ENCODE measurements at regions not wholly inside any gene's neighbourhood (a gene's known extent, or its start where the extent isn't known, plus 50 kb on each side); places are given as distances from the start of the nearest gene placed in this dataset.

- ATAC-seq (ENCODE audit: low read depth) (no peak), DNase-seq (ENCODE audit: low spot score) (no peak)
- Histone ChIP-seq H3K4me3 (ENCODE audit: severe bottlenecking) (no peak overlapping the region), H3K9me3 (ENCODE audit: severe bottlenecking) (no peaks in the 10 kb centered on the region), H3K27ac (ENCODE audit: poor library complexity, severe bottlenecking) (no peak overlapping the region), H3K27me3 (ENCODE audit: insufficient read depth, poor library complexity, severe bottlenecking) (no peaks in the 10 kb centered on the region), H3K36me3 (ENCODE audit: low read depth) (no peaks in the 10 kb centered on the region), H3K4me1 (ENCODE audit: insufficient read depth, poor library complexity, severe bottlenecking) (peaks cover 8% of the 10 kb centered on the region)
- TF ChIP-seq CTCF (IDR thresholded peaks at IDR 0.05; ENCODE audit: poor library complexity, severe bottlenecking), result no peak
These were observed 442.8 kb downstream of the COG6 start for GRCh38 chr13:40098246-40098645.

GRCh38 chr13:40101708-40102359 is 446.4 kb downstream of the COG6 start:
- TF ChIP-seq CTCF (IDR thresholded peaks at IDR 0.05; ENCODE audit: poor library complexity, severe bottlenecking), result no peak
- Histone ChIP-seq H3K4me3 (ENCODE audit: severe bottlenecking) (no peak overlapping the region), H3K9me3 (ENCODE audit: severe bottlenecking) (no peaks in the 10 kb centered on the region), H3K27me3 (ENCODE audit: insufficient read depth, poor library complexity, severe bottlenecking) (no peaks in the 10 kb centered on the region), H3K27ac (ENCODE audit: poor library complexity, severe bottlenecking) (no peak overlapping the region), H3K36me3 (ENCODE audit: low read depth) (no peaks in the 10 kb centered on the region), H3K4me1 (ENCODE audit: insufficient read depth, poor library complexity, severe bottlenecking) (peaks cover 11% of the 10 kb centered on the region)
- ATAC-seq (ENCODE audit: low read depth) (no peak), DNase-seq (ENCODE audit: low spot score) (no peak)

- DNase-seq (ENCODE audit: low spot score) (no peak), ATAC-seq (ENCODE audit: low read depth) (no peak)
- Histone ChIP-seq H3K36me3 (ENCODE audit: low read depth) (no peaks in the 10 kb centered on the region), H3K9me3 (ENCODE audit: severe bottlenecking) (no peaks in the 10 kb centered on the region), H3K4me3 (ENCODE audit: severe bottlenecking) (no peak overlapping the region), H3K27ac (ENCODE audit: poor library complexity, severe bottlenecking) (no peak overlapping the region), H3K4me1 (ENCODE audit: insufficient read depth, poor library complexity, severe bottlenecking) (peaks cover 11% of the 10 kb centered on the region), H3K27me3 (ENCODE audit: insufficient read depth, poor library complexity, severe bottlenecking) (no peaks in the 10 kb centered on the region)
- TF ChIP-seq CTCF (IDR thresholded peaks at IDR 0.05; ENCODE audit: poor library complexity, severe bottlenecking), result no peak
These were observed 446.9 kb downstream of the COG6 start for GRCh38 chr13:40102360-40102727.

- no peaks in the 10 kb centered on the region for H3K9me3 ChIP-seq (ENCODE audit: severe bottlenecking)
- no peak overlapping the region for H3K4me3 ChIP-seq (ENCODE audit: severe bottlenecking)
- H3K27me3 ChIP-seq (ENCODE audit: insufficient read depth, poor library complexity, severe bottlenecking), result no peaks in the 10 kb centered on the region
- H3K27ac ChIP-seq (ENCODE audit: poor library complexity, severe bottlenecking), result no peak overlapping the region
- ATAC-seq (ENCODE audit: low read depth) (peak; percentile 98), DNase-seq (ENCODE audit: low spot score) (peak; percentile 76)
- TF ChIP-seq CTCF (IDR thresholded peaks at IDR 0.05; ENCODE audit: poor library complexity, severe bottlenecking), result no peak
- no peaks in the 10 kb centered on the region for H3K36me3 ChIP-seq (ENCODE audit: low read depth)
- H3K4me1 ChIP-seq (ENCODE audit: insufficient read depth, poor library complexity, severe bottlenecking), result peaks cover 11% of the 10 kb centered on the region
These were observed 447.4 kb downstream of the COG6 start for GRCh38 chr13:40102854-40103253.

- no peak overlapping the region for H3K27ac ChIP-seq (ENCODE audit: poor library complexity, severe bottlenecking)
- no peaks in the 10 kb centered on the region for H3K27me3 ChIP-seq (ENCODE audit: insufficient read depth, poor library complexity, severe bottlenecking)
- DNase-seq (ENCODE audit: low spot score) (no peak), ATAC-seq (ENCODE audit: low read depth) (no peak)
- no peak for TF ChIP-seq CTCF (IDR thresholded peaks at IDR 0.05; ENCODE audit: poor library complexity, severe bottlenecking)
- peaks cover 15% of the 10 kb centered on the region for H3K4me1 ChIP-seq (ENCODE audit: insufficient read depth, poor library complexity, severe bottlenecking)
- no peaks in the 10 kb centered on the region for H3K36me3 ChIP-seq (ENCODE audit: low read depth)
- H3K9me3 ChIP-seq (ENCODE audit: severe bottlenecking), result no peaks in the 10 kb centered on the region
- no peak overlapping the region for H3K4me3 ChIP-seq (ENCODE audit: severe bottlenecking)
These were observed 448.4 kb downstream of the COG6 start for GRCh38 chr13:40103864-40104263.

Measured in RWPE2 (cell line).